Testis (tissue), 2 donors: ENCODE measurements at regions not wholly inside any gene's neighbourhood (a gene's known extent, or its start where the extent isn't known, plus 50 kb on each side); places are given as distances from the start of the nearest gene placed in this dataset.

Experiments used
- CTCF ChIP-seq, 3 experiments: fragments of 450-650 bp in 2 of 3; fragments of 200-600 bp in 1 of 3; sonication (generic) in 1 of 3; IDR thresholded peaks; one replicate each; pipeline ENCODE4 v1.5.1; 2016 to 2019; ENCODE audit warnings: antibody characterized with exemption in 3 of 3, mild to moderate bottlenecking in 2 of 3, moderate library complexity in 1 of 3
- POLR2A ChIP-seq: fragments of 450-650 bp; IDR thresholded peaks from one replicate; pipeline ENCODE4 v1.6.1; 2017; ENCODE audit warnings: antibody characterized with exemption, mild to moderate bottlenecking, moderate library complexity

- TF ChIP-seq POLR2A (no peak), CTCF (IDR thresholded peaks at IDR 0.05) (no peak)
These were observed 70.0 kb upstream of the MAGI2 start for GRCh38 chr7:79523436-79523835.
